Colon (tissue), 2 donors: ENCODE measurements at regions not wholly inside any gene's neighbourhood (a gene's known extent, or its start where the extent isn't known, plus 50 kb on each side); places are given as distances from the start of the nearest gene placed in this dataset.

Source experiments
- FAIRE-seq: peaks from 2 replicates; lab custom pipeline; 2012; peaks lifted over from hg19 to GRCh38; lab: Jason Lieb, UNC
- donor health status: control.
- donor health status: control.

DNA sequence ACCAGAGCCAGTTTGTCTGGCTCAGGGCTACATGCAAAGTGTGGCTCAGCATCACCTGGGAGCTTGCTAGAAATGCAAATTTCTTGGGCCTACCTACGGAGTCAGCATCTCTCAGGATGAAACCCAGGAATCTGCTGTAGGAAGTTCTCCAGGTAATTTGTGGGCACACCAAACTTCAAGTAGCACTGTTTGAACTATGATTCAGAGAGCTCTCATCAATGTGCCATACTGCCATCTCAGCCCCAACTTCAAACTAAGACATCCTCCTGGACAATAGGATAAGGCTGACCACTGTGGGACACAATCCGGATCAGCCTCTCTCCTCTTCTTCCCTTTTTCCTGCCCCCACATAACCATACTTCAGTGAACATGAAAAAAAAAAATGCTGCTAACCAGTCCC is 374.5 kb downstream of the METTL15 start:
- no peak for FAIRE-seq

- FAIRE-seq = no peak
These were observed 373.7 kb downstream of the METTL15 start for GRCh38 chr11:28481616-28482480.

DNA sequence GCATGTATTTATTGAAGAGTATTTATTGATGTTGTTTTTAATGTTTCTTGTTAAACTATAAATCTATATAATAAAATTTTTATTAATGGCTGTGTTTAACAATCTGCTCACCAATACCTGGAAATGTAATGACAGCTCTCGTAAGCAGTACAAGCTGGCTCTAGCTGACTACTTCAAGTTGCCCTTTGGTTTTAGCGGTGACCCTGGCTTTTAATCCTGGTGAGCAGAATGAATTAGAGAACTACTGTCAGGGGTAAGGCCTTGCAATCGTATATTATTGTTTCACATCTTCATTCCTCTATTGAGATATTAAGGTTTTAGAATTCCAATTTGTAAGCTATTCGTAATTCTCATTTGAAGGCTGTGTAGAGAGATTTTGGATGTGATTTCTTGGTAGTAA is 372.2 kb downstream of the METTL15 start:
- no peak for FAIRE-seq

GRCh38 chr11:28476864-28477263 is 368.7 kb downstream of the METTL15 start:
- FAIRE-seq = no peak

DNA sequence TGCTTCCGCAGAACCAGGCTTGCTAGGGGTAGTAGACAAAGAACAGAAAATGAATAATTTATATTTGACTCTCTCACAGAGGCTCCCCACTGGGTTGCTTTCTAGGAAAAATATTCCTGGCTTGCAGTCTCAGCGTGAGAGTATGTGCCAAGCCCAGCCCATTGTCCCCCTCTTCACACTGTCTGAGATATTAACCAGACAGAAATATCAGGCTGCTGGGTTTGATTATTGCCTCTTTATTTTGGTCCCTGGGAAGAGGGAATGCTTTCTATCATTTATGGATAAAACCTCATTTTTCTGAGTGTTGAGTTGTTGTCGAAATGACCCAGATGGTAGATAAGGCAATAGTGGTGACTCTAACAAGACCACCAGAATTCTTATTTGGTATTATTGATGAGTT is 367.9 kb downstream of the METTL15 start:
- no peak for FAIRE-seq

DNA sequence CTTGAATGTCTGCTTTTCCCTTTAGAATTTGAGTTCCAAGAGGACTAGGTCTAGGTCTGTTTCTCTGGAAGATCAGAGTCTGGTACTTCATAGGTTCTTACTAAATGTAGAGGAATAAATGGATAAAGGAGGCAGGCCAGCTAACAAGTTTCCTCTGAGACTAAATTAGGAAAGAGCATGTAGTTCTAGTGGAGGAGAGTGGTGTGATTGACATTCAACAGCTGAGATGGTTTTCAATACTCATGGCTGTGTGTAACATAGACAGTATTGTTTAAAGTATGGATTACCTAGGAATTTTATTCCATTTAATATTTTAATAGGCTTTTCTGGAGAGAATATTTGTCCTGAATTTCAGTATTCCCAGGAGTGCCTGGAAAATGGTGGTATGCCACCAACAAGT is 364.7 kb downstream of the METTL15 start:
- no peak for FAIRE-seq

DNA sequence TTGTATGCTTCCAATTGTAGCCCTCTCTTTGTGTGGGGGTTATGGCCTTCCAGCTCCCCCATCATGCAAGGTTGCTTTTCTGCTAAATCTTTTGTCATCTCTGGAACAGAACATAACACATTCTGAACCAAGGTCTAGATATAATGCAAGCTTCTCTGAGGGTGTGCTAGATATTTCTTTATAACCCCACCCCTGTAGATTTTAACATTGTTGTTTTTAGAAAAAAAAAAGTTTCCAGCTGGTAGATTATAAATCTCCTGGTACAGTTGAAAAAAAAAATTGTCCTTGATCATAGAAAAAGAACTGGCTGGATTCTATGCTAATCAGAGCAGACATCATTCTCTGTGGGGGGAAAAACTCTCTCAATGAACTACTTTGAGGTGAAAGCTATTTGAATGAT is 363.3 kb downstream of the METTL15 start:
- no peak for FAIRE-seq

- no peak for FAIRE-seq
These were observed 362.0 kb downstream of the METTL15 start for GRCh38 chr11:28470180-28470579.

GRCh38 chr11:28466506-28466905 is 358.3 kb downstream of the METTL15 start:
- no peak for FAIRE-seq

DNA sequence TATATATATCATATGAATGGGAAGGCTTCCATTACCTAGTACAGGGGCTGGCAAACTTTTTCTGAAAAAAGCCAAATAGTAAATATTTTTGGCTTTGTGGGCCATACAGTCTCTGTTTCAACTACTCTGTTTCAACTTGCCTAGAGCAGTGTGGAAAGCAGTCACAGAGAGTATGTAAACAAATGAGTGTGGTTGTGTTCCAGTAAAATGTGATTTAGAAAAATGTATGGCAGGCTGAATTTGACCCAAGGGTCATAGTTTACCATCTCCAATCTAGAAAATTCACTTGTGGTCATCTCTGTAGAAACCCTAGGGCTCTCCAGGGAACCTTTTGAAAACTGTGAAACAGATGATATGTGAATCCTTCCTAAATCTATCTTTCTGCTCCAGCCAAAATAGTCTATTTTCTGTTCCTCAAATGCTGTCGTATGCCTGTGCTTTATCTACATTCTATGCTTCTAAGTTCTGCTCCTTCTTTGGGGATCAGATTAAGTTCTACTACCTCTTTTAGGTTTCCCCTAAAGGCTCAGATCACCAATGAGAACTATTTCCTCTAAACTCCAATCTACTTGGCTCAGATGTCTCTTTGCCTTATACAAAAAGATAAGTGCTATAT is 356.2 kb downstream of the METTL15 start:
- FAIRE-seq = no peak

GRCh38 chr11:28463826-28464225 is 355.6 kb downstream of the METTL15 start:
- no peak for FAIRE-seq

DNA sequence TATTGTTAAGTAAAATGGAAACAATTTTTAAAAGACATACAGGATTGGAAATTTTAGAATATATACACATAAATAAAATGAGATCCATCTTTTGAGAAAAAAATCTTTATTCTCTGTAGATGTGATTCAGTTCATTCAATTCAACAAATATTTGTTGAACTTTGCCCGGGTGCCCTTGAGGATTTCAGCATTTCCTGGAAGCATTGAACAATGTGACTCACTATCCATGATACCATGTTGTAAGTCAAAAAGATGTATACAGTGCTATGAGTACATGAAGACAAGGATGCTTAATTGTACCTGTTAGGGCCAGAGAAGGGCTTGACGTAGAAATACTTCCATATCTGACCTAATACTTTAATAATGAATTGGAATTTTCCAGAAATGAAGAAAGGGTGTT is 353.7 kb downstream of the METTL15 start:
- FAIRE-seq = no peak

DNA sequence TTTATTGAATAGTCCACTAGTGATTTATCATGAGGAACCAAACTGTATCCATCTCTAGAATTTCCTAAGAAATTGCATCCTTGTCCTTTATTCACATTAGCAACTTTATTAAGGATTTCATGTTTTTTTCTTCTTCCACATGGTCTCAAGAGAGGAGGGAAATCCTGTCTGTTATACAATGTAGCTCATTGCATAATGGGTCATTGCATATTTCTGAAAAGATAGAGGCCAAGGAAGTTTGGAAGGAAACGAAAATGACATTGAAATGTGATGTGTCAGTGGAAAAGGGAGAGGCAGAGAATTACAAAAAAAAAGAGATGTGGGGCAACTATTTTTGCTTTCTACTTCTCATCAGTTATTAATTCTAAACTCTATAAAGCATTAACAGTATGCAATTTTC is 353.1 kb downstream of the METTL15 start:
- no peak for FAIRE-seq

- FAIRE-seq = no peak
These were observed 352.2 kb downstream of the METTL15 start for GRCh38 chr11:28460348-28460747.

DNA sequence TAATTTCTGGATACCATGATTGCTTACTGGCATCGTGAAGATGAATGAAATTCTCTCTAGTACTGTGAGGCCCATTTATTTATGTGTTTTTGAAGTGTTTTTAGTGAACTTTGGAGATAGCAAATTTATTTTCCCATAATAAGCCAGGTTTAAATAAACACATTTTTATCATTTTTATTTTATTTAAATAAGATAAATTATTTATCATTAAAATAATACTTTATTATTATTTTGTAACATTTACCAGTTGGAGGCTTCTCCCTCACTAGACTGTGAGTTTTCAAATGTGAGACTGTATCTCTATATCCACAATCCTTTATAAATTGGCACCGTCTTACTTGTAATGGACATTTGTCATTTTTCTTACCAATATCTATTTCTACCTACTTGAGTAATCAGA is 351.7 kb downstream of the METTL15 start:
- no peak for FAIRE-seq

- FAIRE-seq = no peak
These were observed 349.4 kb downstream of the METTL15 start for GRCh38 chr11:28457481-28458065.

DNA sequence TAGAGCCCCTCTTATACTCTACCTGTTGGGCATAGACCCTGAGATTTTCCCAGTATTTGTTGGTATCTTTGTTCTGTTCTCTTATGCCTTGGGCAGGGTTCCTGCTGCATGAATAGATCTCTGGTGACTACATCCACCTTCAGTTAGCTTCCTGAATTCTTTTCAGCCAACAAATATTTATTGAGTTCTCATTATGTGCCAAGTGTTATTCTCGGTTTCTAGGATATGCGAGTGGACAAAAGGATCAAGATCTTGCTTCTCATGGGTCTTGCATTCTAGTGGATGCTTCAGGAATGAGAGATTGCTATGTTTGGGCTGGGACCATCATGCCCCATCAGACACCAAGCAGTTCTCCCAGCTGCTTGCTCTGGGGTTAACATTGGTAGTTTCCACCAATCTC is 340.0 kb downstream of the METTL15 start:
- FAIRE-seq = no peak

DNA sequence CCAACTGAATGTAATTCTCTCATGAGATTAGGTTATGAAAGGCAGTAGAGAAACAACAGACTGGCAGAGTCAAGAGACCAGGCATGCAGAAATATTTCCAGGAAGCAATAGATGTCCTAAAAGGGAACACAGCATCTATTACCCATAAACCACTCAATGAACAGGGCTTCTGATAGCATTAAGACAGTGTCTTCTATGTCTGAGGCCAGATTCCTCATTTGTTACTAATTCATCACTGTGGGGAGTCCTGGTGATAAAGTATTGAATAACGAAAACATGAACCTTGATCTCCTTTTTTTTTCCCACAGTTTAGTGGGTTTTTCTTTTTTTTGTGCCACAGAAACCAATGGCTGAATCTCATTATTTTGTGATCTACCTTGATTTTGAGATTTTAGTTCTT is 339.0 kb downstream of the METTL15 start:
- no peak for FAIRE-seq

GRCh38 chr11:28442131-28442530 is 333.9 kb downstream of the METTL15 start:
- no peak for FAIRE-seq

DNA sequence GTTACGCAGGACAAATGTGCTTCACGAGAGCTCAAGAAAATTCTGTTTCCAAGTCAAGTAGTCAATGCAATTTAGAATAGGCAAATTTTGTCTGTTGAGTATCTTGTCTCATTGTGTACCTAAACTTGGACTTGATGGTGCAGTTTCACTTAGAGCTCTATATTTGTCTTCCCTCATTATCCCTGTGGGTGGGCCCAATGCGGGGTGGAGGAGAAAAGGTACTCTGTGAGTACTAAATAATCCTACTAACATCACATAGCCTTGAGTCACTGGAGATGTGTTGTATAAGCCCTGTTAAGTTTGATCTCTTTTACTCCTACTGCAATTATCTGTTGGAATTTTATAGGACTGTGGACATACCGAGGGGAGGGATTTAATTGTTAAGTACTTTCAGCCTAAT is 331.2 kb downstream of the METTL15 start:
- no peak for FAIRE-seq

- FAIRE-seq = no peak
These were observed 311.9 kb downstream of the METTL15 start for GRCh38 chr11:28420099-28420498.

DNA sequence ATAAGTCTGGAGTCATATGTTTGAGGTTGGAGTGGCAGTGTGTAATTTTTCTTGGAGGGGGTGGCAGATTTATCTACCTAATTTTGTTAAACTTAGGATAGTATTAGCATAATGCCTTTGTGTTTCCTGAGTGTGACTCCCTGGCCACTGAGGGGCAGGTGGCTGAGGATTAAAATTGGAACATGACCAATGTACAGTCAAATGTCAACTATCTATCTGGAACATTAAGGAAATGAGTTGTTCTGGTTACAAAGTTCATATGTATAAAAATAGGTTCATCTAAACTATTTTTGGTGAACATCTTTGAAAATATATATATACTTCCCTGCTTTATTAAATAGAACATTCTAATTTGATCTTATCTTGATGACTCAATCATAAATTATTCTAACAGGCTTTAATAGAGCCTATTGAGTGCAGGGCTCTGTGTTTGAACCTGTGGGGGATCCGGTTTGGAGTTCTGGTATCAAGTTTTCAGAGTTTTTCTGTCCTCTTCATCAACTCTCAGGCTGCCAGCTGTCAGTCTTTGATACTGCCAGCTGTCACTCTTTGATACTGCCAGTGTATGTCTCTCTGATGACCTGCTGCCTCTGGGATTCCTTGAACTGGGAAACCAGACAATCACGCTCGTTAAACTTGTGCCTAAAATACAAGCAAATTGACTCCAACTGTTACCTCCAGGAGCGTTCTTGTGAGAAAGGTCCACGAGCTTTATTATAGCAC is 309.6 kb downstream of the METTL15 start:
- no peak for FAIRE-seq

GRCh38 chr11:28412029-28412428 is 303.8 kb downstream of the METTL15 start:
- FAIRE-seq = no peak
